Adrenal gland (tissue), 9 donors: ENCODE measurements at regions not wholly inside any gene's neighbourhood (a gene's known extent, or its start where the extent isn't known, plus 50 kb on each side); places are given as distances from the start of the nearest gene placed in this dataset.

ENCODE experiments used
- DNase-seq, 7 donors: peaks; one replicate each; pipeline ENCODE4 v3.0.0-alpha.2; 2019 to 2020
- H3K27ac ChIP-seq, 5 donors: fragments of 200-600 bp; sonication (generic) in 4 of 5; 1 replicate in 3 of 5; 2 replicates in 2 of 5; pipeline versions ENCODE4 v1.5.1 to v1.8.0; 2016 to 2020; ENCODE audit warnings: mild to moderate bottlenecking in 1 of 5
- H3K27me3 ChIP-seq: fragments of 200-600 bp; 2 replicates; pipeline ENCODE4 v1.8.0; 2021
- H3K36me3 ChIP-seq, 2 donors: fragments of 200-600 bp; replicated peaks in 1 of 2; 1 replicate in 1 of 2; 2 replicates in 1 of 2; pipeline versions ENCODE4 v1.5.1 to v1.8.0; 2018 to 2022
- H3K4me1 ChIP-seq, 2 donors: fragments of 200-600 bp; replicated peaks in 1 of 2; 1 replicate in 1 of 2; 2 replicates in 1 of 2; pipeline versions ENCODE4 v1.5.1 to v1.8.0; 2018 to 2021
- H3K4me3 ChIP-seq, 4 donors: fragments of 200-600 bp; sonication (generic) in 3 of 4; one replicate each; pipeline ENCODE4 v1.5.1; 2016 to 2018
- H3K9me3 ChIP-seq, 3 donors: fragments of 200-600 bp; sonication (generic) in 1 of 3; replicated peaks in 1 of 3; 1 replicate in 2 of 3; 2 replicates in 1 of 3; pipeline versions ENCODE4 v1.5.1 to v1.8.0; 2016 to 2021
- CTCF ChIP-seq, 6 experiments: fragments of 450-650 bp in 4 of 6; fragments of 200-600 bp in 2 of 6; sonication (generic) in 1 of 6; IDR thresholded peaks; 1 replicate in 5 of 6; 2 replicates in 1 of 6; pipeline versions ENCODE4 v1.5.1 to v1.8.0; 2016 to 2021; ENCODE audit warnings: antibody characterized with exemption in 6 of 6, mild to moderate bottlenecking in 2 of 6, moderate library complexity in 1 of 6
- POLR2A ChIP-seq, 2 donors: fragments of 450-650 bp; IDR thresholded peaks; one replicate each; pipeline ENCODE4 v1.6.1; 2017; ENCODE audit warnings: antibody characterized with exemption in 2 of 2, mild to moderate bottlenecking in 2 of 2, moderate library complexity in 1 of 2
- WGBS, 4 donors: extraction: QIAGEN DNeasy Blood & Tissue Kit in 2 of 4; methylation state at CpG; one replicate each; pipeline versions ENCODE4 v1.1.5 to v1.1.7; 2013 to 2017; 5-methylcytosine and 5-hydroxymethylcytosine counted together
- intact Hi-C, 2 donors: fragments of 100-400 bp; cut with DNase I; formaldehyde crosslinking; loops; one replicate each; pipeline versions ENCODE4 v1.14.1 to v1.15.0; 2022 to 2023
- donor health status: healthy with polysubstance abuse.
- donor health status: Bipolar disorder and iron deficiency.
- donor health status: DM: yes; HTN: yes; CAD: no.
- donor health status: DM: no; HTN: no; CAD: no.
- donor health status: DM: no; HTN: no; CAD: no.

GRCh38 chr4:151833174-151833573 is 72.4 kb upstream of the GATB start:
- TF ChIP-seq CTCF (IDR thresholded peaks at IDR 0.05) = no peak
- no peak for TF ChIP-seq POLR2A (IDR thresholded peaks at IDR 0.05)
- no peaks in the 10 kb centered on the region for H3K27me3 ChIP-seq
- H3K27ac ChIP-seq = no peak overlapping the region
- no peaks in the 10 kb centered on the region for H3K4me1 ChIP-seq
- intact Hi-C loops = no loop called here
- no peaks in the 10 kb centered on the region for H3K9me3 ChIP-seq
- DNase-seq = no peak
- H3K36me3 ChIP-seq = no peaks in the 10 kb centered on the region
- H3K4me3 ChIP-seq = no peak overlapping the region

- TF ChIP-seq POLR2A (IDR thresholded peaks at IDR 0.05) (no peak), CTCF (IDR thresholded peaks at IDR 0.05) (no peak)
- Histone ChIP-seq H3K36me3 (no peaks in the 10 kb centered on the region), H3K4me1 (no peaks in the 10 kb centered on the region), H3K4me3 (no peak overlapping the region), H3K27me3 (no peaks in the 10 kb centered on the region), H3K9me3 (no peaks in the 10 kb centered on the region), H3K27ac (no peak overlapping the region)
- 68 to 83% (median 77%) methylated on average over 1 of the region's 1 CpG for WGBS, 4 donors
- DNase-seq = no peak
- intact Hi-C loops = no loop called here
These were observed 70.7 kb upstream of the GATB start for GRCh38 chr4:151831526-151831925.

GRCh38 chr4:151830168-151830567 is 69.4 kb upstream of the GATB start:
- no peak for DNase-seq
- intact Hi-C loops = no loop called here
- TF ChIP-seq CTCF (IDR thresholded peaks at IDR 0.05) (no peak), POLR2A (IDR thresholded peaks at IDR 0.05) (no peak)
- Histone ChIP-seq H3K4me3 (no peak overlapping the region), H3K9me3 (no peaks in the 10 kb centered on the region), H3K4me1 (no peaks in the 10 kb centered on the region), H3K27ac (no peak overlapping the region), H3K36me3 (no peaks in the 10 kb centered on the region), H3K27me3 (no peaks in the 10 kb centered on the region)
- 76 to 84% (median 79%) methylated on average over 3 of the region's 3 CpGs for WGBS, 4 donors

- WGBS, 4 donors = 83 to 89% (median 87%) methylated on average over 6 of the region's 6 CpGs
- no peaks in the 10 kb centered on the region for H3K9me3 ChIP-seq
- H3K27ac ChIP-seq = no peak overlapping the region
- no peaks in the 10 kb centered on the region for H3K27me3 ChIP-seq
- no peak overlapping the region for H3K4me3 ChIP-seq
- TF ChIP-seq POLR2A (IDR thresholded peaks at IDR 0.05) (no peak), CTCF (IDR thresholded peaks at IDR 0.05) (no peak)
- no peaks in the 10 kb centered on the region for H3K36me3 ChIP-seq
- H3K4me1 ChIP-seq = no peaks in the 10 kb centered on the region
- intact Hi-C loops = no loop called here
- no peak for DNase-seq
These were observed 68.5 kb upstream of the GATB start for GRCh38 chr4:151829309-151829708.
